H54 (cell line): ENCODE measurements at regions not wholly inside any gene's neighbourhood (a gene's known extent, or its start where the extent isn't known, plus 50 kb on each side); places are given as distances from the start of the nearest gene placed in this dataset.

ENCODE experiments used
- DNase-seq: peaks from one replicate; pipeline ENCODE4 v3.0.0; 2011; ENCODE audit warnings: low spot score, mixed read lengths; ENCODE audit not compliant: insufficient read length
- FAIRE-seq: peaks from 3 replicates; lab custom pipeline; 2011; peaks lifted over from hg19 to GRCh38; lab: Jason Lieb, UNC
- POLR2A ChIP-seq: IDR thresholded peaks from 2 replicates; pipeline ENCODE4 v1.6.1; 2011; ENCODE audit warnings: low read depth, mild to moderate bottlenecking, low read length

DNA sequence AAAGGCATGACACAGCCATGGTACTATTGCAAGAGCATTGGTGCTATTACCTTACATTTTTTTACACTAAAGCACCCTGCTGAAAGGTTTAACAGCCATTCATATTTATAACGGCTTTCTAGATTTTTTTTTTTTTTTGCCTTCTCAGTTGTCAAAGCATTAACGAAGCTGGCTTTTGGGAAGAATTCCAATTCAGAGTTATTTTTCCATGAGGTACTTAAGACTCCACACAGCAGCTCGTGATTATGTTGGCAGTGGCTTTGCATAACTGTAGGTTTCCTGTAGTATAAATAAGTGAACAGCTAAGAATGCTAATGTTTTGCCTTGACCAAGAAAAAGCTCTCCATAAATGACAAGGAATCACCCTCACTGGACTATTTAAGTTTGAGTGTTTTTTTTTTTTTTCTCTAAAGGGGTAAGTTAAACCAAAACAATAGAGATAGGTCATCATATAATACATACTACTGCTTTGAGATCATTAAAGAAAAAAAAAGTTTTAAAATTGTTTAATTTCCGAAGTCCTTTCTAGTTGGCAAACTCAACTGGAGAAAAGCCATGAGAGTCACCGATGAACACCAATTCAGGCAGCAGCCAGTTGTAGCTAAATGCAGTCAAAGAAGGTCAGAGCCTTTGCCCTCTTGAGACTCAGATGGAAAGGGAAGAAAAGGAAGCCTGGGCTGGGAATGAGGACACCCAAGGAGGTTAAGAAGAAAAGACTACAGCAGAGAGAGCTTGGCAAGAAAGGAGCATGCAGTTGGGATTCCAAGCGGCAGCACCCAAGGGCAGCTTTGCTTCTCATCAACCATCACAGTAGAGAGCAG, 187.4 kb upstream of the NCKAP5 start:
- FAIRE-seq, result no peak
- no peak for DNase-seq
- TF ChIP-seq POLR2A, result no peak

DNA sequence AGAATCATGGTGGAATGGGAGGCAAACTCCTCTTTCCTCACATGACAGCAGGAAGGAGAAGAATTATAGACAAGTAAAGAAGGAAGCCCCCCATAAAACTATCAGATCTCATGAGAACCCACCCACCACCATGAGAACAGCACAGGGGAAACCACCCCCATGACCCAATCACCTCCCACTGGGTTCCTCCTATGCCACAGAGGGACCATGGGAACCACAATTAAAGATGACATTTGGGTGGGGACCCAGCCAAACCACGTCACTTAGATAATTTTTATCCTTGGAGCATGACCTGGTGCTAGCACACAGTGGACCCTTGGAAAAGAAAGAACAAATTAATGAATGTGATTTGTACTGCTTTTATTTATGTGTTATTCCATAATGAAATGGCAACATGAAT, 188.6 kb upstream of the NCKAP5 start:
- FAIRE-seq (no peak), DNase-seq (no peak)
- TF ChIP-seq POLR2A, result no peak

DNA sequence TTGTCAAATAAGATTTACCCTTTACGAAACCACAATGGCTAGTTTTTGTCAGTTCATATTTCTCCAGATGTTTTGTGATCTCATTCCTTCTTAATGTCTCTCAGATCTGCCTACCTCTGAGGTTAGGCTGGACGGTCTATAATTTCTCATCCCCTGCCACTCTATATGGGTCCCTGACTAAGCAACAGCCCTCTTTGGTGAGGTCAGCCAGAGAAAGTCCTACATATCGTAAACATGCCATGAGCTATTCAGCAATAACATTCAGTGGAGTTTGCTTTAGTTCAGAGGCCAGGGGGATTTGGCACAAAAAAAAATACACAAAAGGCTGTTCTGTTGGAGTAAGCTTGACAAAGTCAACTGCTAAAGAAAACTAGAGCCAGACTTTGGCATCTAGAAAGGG, 192.1 kb upstream of the NCKAP5 start:
- no peak for TF ChIP-seq POLR2A
- no peak for FAIRE-seq

DNA sequence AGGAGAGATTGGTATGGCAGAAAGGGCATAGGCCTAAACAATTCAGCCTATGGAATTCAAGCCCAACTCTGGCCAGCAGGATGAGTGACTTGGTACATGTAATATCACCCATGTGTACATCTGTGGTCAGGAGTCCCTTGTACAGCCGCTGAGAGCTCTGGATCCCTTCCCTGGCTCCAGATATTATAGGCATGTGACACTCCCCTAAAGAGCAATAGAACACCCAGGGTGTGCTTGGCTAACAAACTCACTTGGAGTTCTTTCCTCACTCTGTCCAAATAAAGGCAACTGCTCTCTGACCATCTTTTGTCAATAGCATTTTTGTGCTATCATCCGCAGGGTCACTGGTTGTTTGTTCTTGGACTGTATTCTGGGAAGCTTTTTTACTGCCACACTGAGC, 197.4 kb upstream of the NCKAP5 start:
- FAIRE-seq, result no peak
- no peak for DNase-seq

More for the DNA sequence above, 192.1 kb upstream of the NCKAP5 start:
- DNase-seq, result no peak

DNA sequence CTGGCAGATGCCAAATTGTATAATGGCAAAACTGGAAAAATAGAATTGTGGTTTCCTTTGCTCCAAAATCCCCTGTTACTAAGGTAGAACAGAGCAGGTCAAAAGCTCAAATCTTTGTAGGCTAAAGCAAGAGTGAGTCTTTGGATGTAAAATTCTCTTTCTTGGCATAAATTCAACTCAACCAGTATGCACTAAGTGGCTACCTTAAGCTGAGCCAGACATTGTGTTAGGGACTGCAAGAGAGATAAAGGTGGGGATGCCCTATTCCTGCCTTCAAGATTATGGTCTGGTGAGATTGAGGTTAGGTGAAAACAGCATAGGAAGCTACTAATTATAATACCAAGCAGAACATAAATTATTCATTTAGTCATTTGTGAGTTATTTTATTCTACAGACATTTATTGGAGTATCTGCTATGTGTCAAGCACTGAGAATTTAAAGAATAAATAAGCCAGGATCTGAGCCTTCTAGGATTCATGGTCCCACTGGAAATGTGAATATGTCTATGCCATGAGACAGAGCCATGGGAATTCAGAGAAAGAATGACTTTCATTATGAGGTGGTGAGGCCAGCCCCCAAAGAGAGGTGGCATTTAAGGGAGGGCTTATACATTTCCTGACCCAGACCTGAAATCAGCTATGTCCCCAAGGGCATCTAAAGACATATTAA, 198.0 kb upstream of the NCKAP5 start:
- FAIRE-seq (no peak), DNase-seq (no peak)
- no peak for TF ChIP-seq POLR2A

More for the DNA sequence above, 197.4 kb upstream of the NCKAP5 start:
- no peak for TF ChIP-seq POLR2A

DNA sequence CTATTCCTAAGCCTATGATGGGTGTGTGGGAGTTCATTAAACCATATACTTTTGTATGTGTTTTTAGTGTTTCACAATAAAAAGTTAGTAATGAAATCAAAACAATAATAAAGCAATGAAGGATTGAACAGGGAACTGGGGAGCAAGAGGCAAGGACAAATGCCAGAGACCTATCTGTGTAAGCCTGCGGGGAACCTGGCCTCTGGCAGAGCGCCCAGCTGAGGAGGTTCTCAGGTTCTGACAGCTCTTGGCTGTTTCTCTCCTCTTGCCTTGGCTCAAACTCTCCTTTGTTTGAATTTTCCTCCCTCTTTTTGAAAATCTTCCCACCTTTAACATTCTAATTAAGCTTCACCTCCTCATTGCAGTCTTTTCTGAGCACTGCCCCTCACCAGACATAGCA, 200.0 kb upstream of the NCKAP5 start:
- no peak for DNase-seq
- TF ChIP-seq POLR2A, result no peak
- FAIRE-seq, result no peak

DNA sequence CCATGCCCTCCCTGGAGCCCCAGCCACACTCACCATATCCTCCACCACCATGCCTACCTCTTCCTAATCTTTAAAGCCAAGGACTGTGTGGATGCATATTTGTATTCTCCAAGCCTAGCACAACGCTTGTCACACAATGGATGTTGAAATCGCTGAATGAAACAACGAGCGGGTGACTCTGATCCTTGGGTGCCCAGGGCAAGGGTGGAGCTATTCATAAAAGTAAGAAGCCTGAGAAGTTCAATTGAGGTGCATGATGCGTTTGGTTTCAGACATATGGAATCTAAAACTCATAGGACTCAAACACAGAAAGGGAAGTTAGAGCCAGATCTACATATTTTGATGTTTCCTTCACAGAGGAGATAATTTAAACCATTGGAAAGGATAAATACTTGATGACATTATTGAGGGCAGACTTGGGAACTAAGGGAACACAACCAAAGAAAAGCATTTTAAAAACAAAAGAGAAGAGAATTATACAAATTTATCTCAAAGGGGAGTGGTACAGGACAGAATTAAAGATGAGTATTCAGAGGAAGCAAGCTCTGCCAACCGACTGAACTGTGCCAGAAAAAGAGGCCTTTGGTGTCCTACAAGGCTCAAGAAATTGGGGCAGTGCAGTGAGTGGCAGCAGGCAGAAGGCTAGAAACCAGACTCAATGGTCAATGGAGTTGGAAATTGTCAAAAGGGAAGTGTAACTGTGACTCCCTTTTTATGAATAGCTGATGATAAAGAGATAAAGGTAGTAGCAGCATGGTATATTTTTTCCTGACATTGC, 200.6 kb upstream of the NCKAP5 start:
- DNase-seq (no peak), FAIRE-seq (no peak)

DNA sequence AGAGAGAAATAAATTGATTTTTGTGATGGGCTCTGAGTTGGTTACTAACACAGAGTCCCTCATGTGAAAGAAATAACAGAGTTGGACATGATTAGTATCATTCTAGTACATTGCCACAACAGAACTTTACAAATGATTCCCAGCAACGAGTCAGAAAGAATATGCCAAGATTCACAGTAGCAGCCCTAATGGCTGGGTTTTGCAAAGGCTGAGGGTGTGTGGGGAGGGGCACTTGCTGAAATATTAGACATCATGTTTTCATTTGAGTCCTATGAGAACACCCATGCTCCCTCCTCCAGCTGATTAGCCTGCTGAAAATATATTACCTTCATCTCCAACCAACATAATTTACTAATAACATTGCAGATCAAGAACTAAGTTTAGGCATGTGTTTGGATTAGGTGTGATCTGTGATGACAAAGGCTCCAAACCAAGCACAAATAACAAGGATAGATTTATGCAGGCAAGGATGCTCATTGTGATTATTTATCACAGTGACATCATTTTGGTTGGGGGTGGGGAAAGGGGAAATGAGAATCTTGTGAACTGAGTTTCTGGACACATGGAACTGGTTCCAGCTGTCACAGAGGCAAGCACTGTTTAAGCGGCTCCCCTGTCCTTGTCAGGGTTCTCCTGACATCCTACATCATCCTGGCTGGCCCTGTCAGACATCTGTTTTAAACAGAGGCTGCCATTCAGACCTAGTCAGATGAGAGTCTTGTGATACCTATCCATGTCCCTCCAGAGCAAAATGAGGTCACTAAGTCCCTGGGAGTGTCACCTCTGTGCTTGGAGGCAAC, 205.8 kb upstream of the NCKAP5 start:
- FAIRE-seq (no peak), DNase-seq (no peak)
- no peak for TF ChIP-seq POLR2A

More for the DNA sequence above, 200.6 kb upstream of the NCKAP5 start:
- TF ChIP-seq POLR2A, result no peak

DNA sequence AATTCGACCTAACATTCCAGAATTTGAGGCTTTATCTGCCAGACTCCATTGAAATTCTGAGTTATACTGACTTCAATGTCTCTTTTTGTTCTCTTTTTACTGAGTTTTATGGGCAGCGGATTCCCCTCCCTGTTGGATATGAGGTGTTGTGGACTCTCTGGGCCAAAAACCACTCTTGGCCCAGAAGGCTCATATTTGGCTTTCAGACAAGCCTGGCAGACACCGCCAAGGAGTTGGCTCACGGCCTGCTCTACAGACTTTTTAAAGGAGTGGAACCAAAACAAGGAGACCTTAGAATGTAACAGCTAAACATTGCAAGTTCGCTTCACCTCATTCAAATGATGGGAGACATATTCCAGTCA, 206.4 kb upstream of the NCKAP5 start:
- FAIRE-seq (no peak), DNase-seq (no peak)
- no peak for TF ChIP-seq POLR2A

DNA sequence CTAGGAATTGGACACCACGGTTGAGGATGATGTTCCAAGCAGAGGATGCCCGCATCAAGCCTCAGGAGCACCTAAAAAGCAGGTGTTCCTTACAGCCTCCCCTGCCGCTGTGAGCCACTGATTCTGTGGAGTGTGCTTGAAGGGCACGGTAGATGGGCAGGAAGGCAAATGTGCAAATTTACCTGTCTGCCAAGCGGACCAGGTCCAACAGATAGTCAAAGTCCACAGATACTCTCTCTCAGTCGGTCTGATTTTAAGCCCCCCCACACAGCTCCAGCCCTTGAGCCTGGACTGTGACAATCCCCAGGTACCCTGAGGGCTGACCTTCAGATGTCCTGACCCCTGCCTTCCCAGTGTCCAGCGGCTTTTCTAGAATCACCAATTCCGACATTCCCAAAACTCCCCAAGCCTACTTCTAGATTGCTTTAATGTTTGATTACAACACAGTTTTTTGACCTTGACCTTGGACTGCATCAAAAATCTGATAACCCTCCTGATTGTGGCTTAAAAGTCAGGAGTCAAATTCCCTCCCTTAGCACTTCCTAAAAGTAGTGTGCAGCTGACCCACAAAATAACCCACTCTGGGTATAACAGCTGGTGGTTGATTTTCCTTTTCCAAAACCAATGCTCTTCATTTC, 208.8 kb upstream of the NCKAP5 start:
- no peak for TF ChIP-seq POLR2A
- DNase-seq (no peak), FAIRE-seq (no peak)

DNA sequence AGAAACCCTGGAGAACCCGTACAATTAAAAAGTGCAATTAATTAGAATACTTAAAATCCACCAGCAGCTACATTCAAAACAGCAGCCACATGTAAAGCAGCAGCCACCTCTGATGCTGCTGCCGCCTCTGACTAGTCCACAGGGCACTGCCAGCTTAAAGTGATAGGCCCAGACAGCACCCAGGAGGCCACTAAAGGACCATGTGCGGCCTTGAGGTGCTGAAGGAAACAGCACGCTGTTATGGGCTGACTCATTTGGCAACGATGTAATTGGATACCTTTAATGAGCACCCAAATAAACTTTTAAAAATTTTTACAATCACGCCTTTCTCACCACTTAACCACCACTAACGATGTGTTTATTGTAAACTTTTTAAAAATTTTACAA, 209.3 kb upstream of the NCKAP5 start:
- no peak for TF ChIP-seq POLR2A
- FAIRE-seq (no peak), DNase-seq (peak; percentile 28)

DNA sequence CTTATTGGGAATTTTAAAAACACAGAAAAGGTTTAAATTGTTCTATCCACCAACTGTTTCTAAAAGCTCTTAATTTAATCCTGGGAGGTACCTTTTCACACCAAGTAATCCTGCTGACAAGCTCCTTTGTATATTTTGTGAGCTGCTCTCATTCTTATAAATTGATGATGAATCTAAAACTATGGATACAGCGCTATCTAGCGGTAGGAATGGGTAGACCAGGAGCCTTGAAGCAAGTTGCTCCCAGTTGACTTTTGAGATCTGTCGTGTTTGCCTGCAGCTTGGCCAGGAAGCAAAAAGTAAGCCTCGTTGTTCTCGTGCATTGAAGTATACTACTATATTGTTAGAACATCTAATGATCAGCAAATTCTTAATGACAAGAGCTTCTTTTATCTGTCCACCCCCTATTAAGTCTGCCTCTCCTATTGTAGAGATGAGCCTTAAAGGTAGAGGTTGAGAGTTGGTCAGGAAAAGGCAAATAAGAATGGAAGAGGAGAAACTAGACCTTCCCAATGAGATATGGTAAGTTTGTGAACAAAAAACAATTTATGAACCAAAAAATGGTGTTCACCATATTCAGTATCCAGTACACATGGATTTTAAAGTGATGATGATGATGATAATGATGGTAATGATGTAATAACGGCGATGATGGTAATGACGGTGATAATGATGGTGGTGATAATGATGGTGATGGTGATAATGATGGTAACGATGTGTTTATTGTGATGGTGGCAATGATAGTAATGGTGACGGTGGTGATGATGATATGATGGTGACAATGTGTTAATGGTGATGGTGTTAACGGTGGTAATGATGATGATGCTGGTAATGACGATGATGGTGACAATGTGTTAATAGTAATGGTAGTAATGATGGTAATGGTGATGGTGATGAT, 212.1 kb upstream of the NCKAP5 start:
- DNase-seq (peak; percentile 20), FAIRE-seq (peak; percentile 30)

More for the DNA sequence above, 212.1 kb upstream of the NCKAP5 start:
- no peak for TF ChIP-seq POLR2A
